ENCODE measurements at regions not wholly inside any gene's neighbourhood (a gene's known extent, or its start where the extent isn't known, plus 50 kb on each side); places are given as distances from the start of the nearest gene placed in this dataset.

GRCh38 chr18:55158570-55158969 is 199.3 kb upstream of the CCDC68 start:
- Histone ChIP-seq H3F3A (replicated peaks; ENCODE audit: low read depth) (no peaks in the 10 kb centered on the region), H3K4me3 (no peak overlapping the region), H4K20me1 (replicated peaks; ENCODE audit: insufficient read depth) (no peaks in the 10 kb centered on the region), H3K27ac (ENCODE audit: low read depth) (no peak overlapping the region), H3K27me3 (ENCODE audit: insufficient read depth) (no peaks in the 10 kb centered on the region), H3K36me3 (ENCODE audit: insufficient read depth) (no peaks in the 10 kb centered on the region), H3K79me2 (replicated peaks; ENCODE audit: insufficient read depth) (no peaks in the 10 kb centered on the region), H3K9me2 (ENCODE audit: insufficient read depth) (peaks cover 8% of the 10 kb centered on the region), H3K4me1 (ENCODE audit: insufficient read depth) (no peaks in the 10 kb centered on the region), H3K4me2 (no peak overlapping the region), H2AFZ (no peak overlapping the region)
- DNase-seq (ENCODE audit: low spot score) (no peak), ATAC-seq (no peak)
- Mint-ChIP-seq H3K27me3 (ENCODE audit: insufficient read depth, low read depth, poor library complexity) (no peaks in the 10 kb centered on the region), H3K36me3 (ENCODE audit: low read depth) (no peaks in the 10 kb centered on the region; the same call in 2 of the 3 replicates), H3K4me1 (no peaks in the 10 kb centered on the region), H3K9me3 (no peaks in the 10 kb centered on the region), H3K27ac (no peak overlapping the region), H3K4me3 (no peak overlapping the region)
- no peak for TF ChIP-seq EZH2phosphoT487 (IDR thresholded peaks at IDR 0.05; ENCODE audit: unreplicated experiment)
- TF ChIP-seq, protein P1, sequence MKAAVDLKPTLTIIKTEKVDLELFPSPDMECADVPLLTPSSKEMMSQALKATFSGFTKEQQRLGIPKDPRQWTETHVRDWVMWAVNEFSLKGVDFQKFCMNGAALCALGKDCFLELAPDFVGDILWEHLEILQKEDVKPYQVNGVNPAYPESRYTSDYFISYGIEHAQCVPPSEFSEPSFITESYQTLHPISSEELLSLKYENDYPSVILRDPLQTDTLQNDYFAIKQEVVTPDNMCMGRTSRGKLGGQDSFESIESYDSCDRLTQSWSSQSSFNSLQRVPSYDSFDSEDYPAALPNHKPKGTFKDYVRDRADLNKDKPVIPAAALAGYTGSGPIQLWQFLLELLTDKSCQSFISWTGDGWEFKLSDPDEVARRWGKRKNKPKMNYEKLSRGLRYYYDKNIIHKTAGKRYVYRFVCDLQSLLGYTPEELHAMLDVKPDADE (IDR thresholded peaks at IDR 0.05): no peak
- no peak for TF ChIP-seq STAT1 (IDR thresholded peaks at IDR 0.05; ENCODE audit: unreplicated experiment)
- no peak for TF ChIP-seq NANOG (IDR thresholded peaks at IDR 0.05; ENCODE audit: borderline replicate concordance)
- TF ChIP-seq EZH2 (IDR thresholded peaks at IDR 0.05; ENCODE audit: low read depth, unreplicated experiment): no peak
- TF ChIP-seq ZNF462 (CRISPR knock-in tag; IDR thresholded peaks at IDR 0.05): no peak
- TF ChIP-seq ZNF114 (CRISPR knock-in tag; IDR thresholded peaks at IDR 0.05): no peak
- TF ChIP-seq, protein P2, sequence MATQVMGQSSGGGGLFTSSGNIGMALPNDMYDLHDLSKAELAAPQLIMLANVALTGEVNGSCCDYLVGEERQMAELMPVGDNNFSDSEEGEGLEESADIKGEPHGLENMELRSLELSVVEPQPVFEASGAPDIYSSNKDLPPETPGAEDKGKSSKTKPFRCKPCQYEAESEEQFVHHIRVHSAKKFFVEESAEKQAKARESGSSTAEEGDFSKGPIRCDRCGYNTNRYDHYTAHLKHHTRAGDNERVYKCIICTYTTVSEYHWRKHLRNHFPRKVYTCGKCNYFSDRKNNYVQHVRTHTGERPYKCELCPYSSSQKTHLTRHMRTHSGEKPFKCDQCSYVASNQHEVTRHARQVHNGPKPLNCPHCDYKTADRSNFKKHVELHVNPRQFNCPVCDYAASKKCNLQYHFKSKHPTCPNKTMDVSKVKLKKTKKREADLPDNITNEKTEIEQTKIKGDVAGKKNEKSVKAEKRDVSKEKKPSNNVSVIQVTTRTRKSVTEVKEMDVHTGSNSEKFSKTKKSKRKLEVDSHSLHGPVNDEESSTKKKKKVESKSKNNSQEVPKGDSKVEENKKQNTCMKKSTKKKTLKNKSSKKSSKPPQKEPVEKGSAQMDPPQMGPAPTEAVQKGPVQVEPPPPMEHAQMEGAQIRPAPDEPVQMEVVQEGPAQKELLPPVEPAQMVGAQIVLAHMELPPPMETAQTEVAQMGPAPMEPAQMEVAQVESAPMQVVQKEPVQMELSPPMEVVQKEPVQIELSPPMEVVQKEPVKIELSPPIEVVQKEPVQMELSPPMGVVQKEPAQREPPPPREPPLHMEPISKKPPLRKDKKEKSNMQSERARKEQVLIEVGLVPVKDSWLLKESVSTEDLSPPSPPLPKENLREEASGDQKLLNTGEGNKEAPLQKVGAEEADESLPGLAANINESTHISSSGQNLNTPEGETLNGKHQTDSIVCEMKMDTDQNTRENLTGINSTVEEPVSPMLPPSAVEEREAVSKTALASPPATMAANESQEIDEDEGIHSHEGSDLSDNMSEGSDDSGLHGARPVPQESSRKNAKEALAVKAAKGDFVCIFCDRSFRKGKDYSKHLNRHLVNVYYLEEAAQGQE (IDR thresholded peaks at IDR 0.05; ENCODE audit: unreplicated experiment): no peak
- TF ChIP-seq, protein P3, sequence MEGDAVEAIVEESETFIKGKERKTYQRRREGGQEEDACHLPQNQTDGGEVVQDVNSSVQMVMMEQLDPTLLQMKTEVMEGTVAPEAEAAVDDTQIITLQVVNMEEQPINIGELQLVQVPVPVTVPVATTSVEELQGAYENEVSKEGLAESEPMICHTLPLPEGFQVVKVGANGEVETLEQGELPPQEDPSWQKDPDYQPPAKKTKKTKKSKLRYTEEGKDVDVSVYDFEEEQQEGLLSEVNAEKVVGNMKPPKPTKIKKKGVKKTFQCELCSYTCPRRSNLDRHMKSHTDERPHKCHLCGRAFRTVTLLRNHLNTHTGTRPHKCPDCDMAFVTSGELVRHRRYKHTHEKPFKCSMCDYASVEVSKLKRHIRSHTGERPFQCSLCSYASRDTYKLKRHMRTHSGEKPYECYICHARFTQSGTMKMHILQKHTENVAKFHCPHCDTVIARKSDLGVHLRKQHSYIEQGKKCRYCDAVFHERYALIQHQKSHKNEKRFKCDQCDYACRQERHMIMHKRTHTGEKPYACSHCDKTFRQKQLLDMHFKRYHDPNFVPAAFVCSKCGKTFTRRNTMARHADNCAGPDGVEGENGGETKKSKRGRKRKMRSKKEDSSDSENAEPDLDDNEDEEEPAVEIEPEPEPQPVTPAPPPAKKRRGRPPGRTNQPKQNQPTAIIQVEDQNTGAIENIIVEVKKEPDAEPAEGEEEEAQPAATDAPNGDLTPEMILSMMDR (conservative IDR thresholded peaks at IDR 0.05; ENCODE audit: low read depth in 2 of 2): no peak
- no peak for TF ChIP-seq ZNF331 (CRISPR knock-in tag; IDR thresholded peaks at IDR 0.05; ENCODE audit: low read depth)
- no peak for TF ChIP-seq POLR2AphosphoS5 (IDR thresholded peaks at IDR 0.05; ENCODE audit: low read depth)
- no peak for TF ChIP-seq JUNB (IDR thresholded peaks at IDR 0.05; ENCODE audit: unreplicated experiment)
- TF ChIP-seq CREB1 (CRISPR knock-in tag; IDR thresholded peaks at IDR 0.05; ENCODE audit: low read depth): no peak
